Muscle of arm (tissue), 1 donor: ENCODE measurements at regions not wholly inside any gene's neighbourhood (a gene's known extent, or its start where the extent isn't known, plus 50 kb on each side); places are given as distances from the start of the nearest gene placed in this dataset.
"Not testable (repeated sequence)": the region's sequence is repeated elsewhere in the genome, so short reads cannot be mapped to it uniquely, and the experiment has no call there.

Experiments used
- DNase-seq: peaks from one replicate; pipeline ENCODE4 v3.0.0-alpha.2; 2013

DNA sequence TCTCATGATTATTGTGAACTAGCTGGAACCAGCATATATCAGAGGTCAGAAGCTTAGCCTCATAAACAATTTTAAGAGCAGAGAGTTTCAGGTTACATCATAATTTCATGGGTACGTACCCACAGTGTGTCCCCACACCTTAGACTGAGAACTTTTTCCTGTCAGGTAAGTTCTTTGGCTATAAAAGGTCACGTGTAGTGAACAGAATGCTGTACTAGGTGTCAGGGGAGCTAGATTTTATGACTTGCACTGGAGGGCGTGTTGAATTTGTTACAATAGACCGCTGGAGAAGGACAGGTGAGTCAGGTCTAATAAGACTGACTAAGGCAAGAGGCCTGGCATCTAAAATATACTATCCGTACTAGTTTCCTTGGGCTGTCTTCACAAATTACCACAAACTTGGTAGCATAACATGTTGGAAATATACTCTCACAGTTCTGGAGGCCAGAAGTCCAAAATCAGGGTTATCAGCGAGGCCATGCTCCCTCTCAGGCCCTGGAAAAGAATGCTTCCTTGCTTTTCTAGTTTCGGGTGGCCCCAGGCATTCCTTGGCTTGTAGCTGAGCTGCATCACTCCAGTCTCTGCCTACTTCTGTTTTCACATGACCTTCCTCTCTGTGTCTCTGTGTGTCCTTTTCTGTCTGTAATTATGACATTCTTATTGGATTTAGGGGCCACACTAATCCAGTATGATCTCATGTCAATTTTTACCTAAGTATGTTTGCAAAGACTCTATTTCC, 512.0 kb upstream of the NR3C2 start:
- no peak for DNase-seq

- no peak for DNase-seq
Observed at GRCh38 chr4:148951346-148951745, 509.1 kb upstream of the NR3C2 start.

GRCh38 chr4:148946271-148946670, 504.1 kb upstream of the NR3C2 start:
- DNase-seq, result no peak

- DNase-seq, result no peak
Observed at GRCh38 chr4:148944839-148945219, 502.6 kb upstream of the NR3C2 start.

- no peak for DNase-seq
Observed at GRCh38 chr4:148944136-148944838, 502.1 kb upstream of the NR3C2 start.

DNA sequence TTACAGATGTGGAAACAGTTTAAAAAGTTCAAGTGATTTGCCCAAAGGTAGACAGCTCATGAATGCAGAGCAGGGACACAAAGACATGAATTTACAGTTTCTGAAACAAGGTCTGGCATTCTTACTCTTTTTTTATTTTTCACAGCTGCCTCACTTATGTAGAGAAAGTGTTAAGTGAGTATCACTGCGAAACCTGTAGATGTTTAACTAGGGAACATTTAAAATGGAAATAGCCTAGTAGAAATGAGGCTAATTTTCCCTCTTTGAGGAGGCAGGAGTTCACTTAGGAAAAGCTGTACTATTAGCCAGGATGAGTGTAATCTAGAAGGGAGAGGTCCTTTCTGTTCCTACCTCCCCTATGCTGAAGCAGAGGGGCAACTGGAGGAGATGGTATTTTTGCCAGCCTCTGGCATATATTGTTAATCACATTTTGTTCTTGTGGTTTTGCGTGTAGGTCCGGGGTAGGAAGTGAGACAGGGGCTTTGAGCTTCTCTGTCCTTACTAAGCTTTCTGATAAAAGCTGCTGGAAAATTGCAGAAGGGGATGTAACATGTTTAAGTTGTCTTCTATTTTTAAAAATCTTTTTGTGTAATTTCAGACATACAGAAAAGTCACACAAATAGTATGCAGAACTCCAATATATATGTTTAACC, 492.8 kb upstream of the NR3C2 start:
- DNase-seq, result no peak

DNA sequence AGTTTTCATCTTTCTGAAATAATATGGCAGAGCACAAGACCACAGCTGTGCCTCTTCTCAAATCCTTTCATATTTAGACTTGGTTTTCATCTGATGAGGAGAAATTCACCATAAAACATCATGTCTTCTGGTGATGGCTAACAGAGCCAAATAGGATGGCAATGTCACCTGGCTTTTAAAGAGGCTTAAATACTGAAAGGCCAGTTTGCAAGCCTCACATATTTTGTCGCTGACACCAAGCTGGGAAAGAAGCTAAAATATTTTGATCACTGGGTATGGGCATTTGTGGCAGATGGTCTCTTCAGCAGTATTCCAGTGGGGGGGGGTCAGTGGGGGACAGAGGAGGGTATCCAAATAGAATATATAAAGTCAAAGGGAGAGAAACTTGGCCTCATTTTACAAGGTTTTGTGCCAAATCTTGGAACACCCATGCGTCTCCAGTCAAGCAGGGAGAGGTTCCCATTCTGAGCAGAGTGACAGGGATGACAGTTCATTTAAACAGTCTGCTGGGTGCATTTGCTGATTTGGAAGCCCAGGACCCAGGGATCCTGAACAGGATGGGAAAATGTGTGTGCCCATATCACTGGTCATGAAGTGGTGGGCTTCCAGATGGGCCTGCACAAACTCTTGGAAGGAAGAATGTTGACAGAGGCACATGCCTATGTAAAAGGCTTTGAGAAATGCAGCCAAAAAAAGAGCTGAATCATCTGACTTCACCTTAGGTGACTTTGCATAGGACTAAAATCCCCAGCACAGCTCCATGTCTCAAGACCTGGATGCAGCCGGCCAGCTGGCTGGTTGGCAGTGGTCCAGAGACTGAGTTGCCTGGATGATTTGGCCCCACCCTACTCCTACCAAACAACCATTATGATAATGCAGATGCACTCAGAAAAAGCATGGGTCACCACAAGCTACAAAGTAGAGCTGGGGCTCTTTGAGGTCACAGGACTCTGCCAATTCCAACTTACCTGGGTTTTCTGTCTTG, 484.4 kb upstream of the NR3C2 start:
- peak; percentile 31 for DNase-seq

DNA sequence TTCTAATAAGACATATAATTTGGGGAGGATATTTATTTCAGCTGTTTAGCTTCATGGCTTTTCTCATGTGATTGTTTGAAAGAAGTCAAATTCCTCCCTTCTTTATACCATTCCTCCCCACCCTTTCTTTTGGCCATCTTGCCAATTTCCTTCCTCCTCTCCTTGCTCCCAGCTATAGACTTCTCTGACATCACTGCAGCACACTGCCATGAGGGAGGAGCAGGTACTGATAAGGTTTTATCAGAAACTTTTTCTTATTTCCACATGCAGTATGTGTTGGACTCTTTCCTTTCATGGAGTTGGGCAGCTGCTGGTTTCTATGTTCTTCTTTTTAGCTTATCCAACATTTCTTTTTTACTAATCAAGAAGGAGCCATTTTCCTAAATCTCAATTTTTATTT, 481.7 kb upstream of the NR3C2 start:
- DNase-seq, result no peak

DNA sequence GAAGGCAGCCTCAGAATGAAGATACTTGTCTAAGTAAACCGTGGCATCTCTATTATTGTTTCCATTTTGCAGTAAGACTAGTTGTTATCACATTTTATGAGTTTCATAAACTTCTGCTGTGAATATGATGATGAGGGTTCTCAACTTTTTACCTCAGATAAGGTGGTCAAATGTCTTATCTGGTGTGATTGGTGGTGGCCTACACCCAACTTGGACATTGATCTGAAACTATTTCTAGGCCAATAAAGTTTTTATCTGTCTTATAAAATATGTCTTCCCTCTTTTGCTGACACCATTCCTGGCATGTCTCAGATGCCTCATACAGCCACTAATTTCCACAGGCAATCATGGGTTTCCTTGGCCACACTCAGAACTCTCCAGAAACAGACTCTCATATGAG, 480.3 kb upstream of the NR3C2 start:
- DNase-seq, result no peak

GRCh38 chr4:148914734-148915133, 472.5 kb upstream of the NR3C2 start:
- no peak for DNase-seq

DNA sequence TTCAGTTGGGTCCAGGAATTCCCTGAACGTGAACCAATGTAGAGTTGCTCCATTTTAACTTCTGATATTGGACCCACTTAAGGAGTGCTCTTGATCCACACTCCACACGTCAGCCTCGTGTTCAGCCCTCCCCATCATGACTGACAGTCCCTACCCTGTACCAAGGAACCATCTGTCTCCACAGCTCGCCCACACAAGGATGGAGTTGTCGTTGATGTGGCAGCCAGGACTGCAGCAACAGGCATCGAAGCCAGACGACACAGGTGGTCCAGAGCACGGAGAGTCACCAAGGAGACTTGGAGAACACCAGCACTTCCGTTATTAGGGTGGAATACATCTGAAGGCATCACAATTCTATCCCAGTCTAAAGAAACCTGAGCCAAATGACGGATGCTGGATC, 472.1 kb upstream of the NR3C2 start:
- DNase-seq, result no peak

DNA sequence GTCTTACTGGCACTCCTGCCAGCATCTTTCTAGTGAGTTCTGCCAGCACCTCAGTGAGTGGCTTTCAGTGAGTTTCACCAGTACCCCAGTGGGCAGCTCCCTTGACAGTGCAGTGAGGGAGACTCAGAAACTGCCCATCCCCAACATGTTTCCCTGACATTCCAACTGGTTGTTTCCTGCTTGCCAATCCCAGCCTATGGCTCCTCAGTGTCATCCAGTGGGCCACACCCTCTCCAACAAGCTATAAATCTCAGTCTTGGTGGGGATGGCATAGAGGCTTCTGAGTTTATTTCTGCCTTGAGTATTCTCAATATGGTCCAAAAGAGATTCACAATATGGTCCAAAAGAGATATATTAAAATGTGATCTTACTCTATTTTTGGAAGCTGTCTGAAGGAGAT, 461.2 kb upstream of the NR3C2 start:
- no peak for DNase-seq

- DNase-seq, result no peak
Observed at GRCh38 chr4:148901075-148901705, 459.0 kb upstream of the NR3C2 start.

DNA sequence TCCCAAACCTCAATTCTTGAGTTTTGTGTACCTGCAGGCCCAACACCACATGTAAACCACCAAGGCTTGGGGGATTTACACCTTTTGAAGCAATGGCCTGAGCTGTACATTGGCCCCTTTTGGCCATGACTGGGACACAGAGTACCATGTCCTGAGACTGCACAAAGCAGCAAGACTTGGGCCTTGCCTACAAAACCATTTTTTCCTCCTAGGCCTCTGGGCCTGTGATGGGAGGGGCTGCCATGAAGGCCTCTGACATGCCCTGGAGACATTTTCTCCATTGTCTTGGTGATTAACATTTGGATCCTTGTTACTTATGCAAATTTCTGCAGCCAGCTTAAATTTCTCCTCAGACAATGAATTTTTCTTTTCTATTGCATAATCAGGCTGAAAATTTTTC, 455.9 kb upstream of the NR3C2 start:
- not testable (repeated sequence) for DNase-seq

DNA sequence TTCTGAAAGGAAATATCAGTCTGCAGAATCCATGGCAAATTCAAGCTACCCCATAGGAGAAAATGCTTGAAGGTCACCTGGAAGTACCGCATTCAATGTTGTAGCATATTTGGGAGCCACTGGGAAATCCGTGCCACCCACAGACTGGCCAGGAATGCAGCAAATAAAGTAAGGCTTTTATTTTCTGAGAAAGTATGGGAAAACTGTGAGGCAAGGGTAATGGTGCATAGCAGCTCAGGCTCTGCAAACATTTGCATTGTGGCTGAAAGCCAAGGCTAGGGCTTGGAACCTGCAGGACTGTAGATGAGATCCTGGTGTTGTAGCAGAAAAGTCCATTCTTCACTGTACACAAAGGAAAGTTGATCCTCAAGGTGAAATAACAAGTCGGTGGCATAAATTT, 450.9 kb upstream of the NR3C2 start:
- no peak for DNase-seq

- DNase-seq, result no peak
Observed at GRCh38 chr4:148883891-148884290, 441.7 kb upstream of the NR3C2 start.

- no peak for DNase-seq
Observed at GRCh38 chr4:148883435-148883834, 441.2 kb upstream of the NR3C2 start.

- no peak for DNase-seq
Observed at GRCh38 chr4:148881860-148882643, 439.8 kb upstream of the NR3C2 start.

DNA sequence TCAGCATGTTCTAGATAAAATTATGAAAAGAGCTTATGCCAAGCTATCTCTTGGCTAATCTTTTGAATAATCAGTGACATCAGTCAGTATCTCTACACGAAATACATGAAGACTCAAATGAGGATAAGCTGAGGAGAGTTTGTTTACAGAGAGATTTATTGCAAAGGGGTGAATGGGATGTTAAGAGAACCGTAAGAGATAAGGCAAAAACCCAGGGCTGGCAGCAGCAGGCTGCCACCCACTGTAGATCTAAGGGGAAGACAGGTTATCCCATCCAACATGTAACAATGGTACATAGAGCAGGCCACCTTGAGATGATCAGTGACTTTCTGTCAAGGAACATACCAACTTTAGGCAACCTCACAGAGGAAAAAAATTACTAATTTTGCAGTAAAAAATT, 432.1 kb upstream of the NR3C2 start:
- DNase-seq, result no peak

DNA sequence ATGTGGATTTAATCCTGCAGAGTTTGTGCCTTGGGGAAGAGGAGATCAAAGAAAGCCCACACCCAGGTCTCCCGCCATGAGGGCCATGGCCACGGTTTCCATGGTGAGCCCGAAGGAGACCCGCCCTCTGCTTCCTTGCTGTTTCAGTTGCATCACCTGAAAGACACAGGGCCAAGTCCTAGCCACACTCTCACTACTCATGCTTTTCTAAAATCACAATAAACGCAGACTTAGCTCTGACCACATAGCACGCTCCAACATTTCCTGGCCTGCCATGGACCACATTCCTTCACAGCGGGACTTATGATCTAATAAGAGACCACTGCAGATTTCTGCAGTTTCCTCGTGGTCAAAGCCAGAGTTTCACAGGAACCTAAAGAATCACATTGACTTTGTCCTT, 426.0 kb upstream of the NR3C2 start:
- DNase-seq, result no peak

- no peak for DNase-seq
Observed at GRCh38 chr4:148866666-148867065, 424.5 kb upstream of the NR3C2 start.
